ENCODE measurements at regions not wholly inside any gene's neighbourhood (a gene's known extent, or its start where the extent isn't known, plus 50 kb on each side); places are given as distances from the start of the nearest gene placed in this dataset.

- FAIRE-seq, result no peak
These were observed 416.0 kb downstream of the SIPA1L2 start for GRCh38 chr1:232213928-232214327.

GRCh38 chr1:232212253-232212652 is 417.7 kb downstream of the SIPA1L2 start:
- DNase-seq (ENCODE audit: low spot score) (no peak), FAIRE-seq (no peak)

More at GRCh38 chr1:232213928-232214327, 416.0 kb downstream of the SIPA1L2 start:
- no peak for DNase-seq (ENCODE audit: low spot score)

- FAIRE-seq (no peak), DNase-seq (ENCODE audit: low spot score) (no peak)
These were observed 418.8 kb downstream of the SIPA1L2 start for GRCh38 chr1:232211149-232211548.

- DNase-seq (ENCODE audit: low spot score), result no peak
- FAIRE-seq, result no peak
These were observed 420.6 kb downstream of the SIPA1L2 start for GRCh38 chr1:232209357-232209756.

- no peak for DNase-seq (ENCODE audit: low spot score)
- FAIRE-seq, result no peak
These were observed 422.7 kb downstream of the SIPA1L2 start for GRCh38 chr1:232207073-232207866.

- no peak for DNase-seq (ENCODE audit: low spot score)
These were observed 425.7 kb downstream of the SIPA1L2 start for GRCh38 chr1:232204269-232204668.

GRCh38 chr1:232201024-232201423 is 428.9 kb downstream of the SIPA1L2 start:
- no peak for DNase-seq (ENCODE audit: low spot score)
- FAIRE-seq, result no peak

More at GRCh38 chr1:232204269-232204668, 425.7 kb downstream of the SIPA1L2 start:
- FAIRE-seq, result no peak

- DNase-seq (ENCODE audit: low spot score) (no peak), FAIRE-seq (no peak)
These were observed 433.9 kb downstream of the SIPA1L2 start for GRCh38 chr1:232196042-232196441.

GRCh38 chr1:232194424-232194823 is 435.5 kb downstream of the SIPA1L2 start:
- FAIRE-seq, result no peak

GRCh38 chr1:232193451-232193783 is 436.5 kb downstream of the SIPA1L2 start:
- FAIRE-seq, result no peak
- DNase-seq (ENCODE audit: low spot score), result no peak

More at GRCh38 chr1:232194424-232194823, 435.5 kb downstream of the SIPA1L2 start:
- no peak for DNase-seq (ENCODE audit: low spot score)

- FAIRE-seq (no peak), DNase-seq (ENCODE audit: low spot score) (no peak)
These were observed 437.0 kb downstream of the SIPA1L2 start for GRCh38 chr1:232192781-232193450.

GRCh38 chr1:232191560-232191959 is 438.4 kb downstream of the SIPA1L2 start:
- no peak for DNase-seq (ENCODE audit: low spot score)
- no peak for FAIRE-seq

- DNase-seq (ENCODE audit: low spot score), result no peak
- FAIRE-seq, result no peak
These were observed 441.6 kb downstream of the SIPA1L2 start for GRCh38 chr1:232188318-232188717.

- DNase-seq (ENCODE audit: low spot score) (no peak), FAIRE-seq (no peak)
These were observed 443.0 kb downstream of the SIPA1L2 start for GRCh38 chr1:232186931-232187330.

GRCh38 chr1:232184561-232185530 is 445.1 kb downstream of the SIPA1L2 start:
- no peak for FAIRE-seq
- no peak for DNase-seq (ENCODE audit: low spot score)

GRCh38 chr1:232183802-232184201 is 446.1 kb downstream of the SIPA1L2 start:
- no peak for DNase-seq (ENCODE audit: low spot score)
- no peak for FAIRE-seq

GRCh38 chr1:232183266-232183800 is 446.6 kb downstream of the SIPA1L2 start:
- FAIRE-seq, result no peak
- no peak for DNase-seq (ENCODE audit: low spot score)

GRCh38 chr1:232182236-232182635 is 447.7 kb downstream of the SIPA1L2 start:
- FAIRE-seq (no peak), DNase-seq (ENCODE audit: low spot score) (no peak)

GRCh38 chr1:232180779-232181136 is 449.2 kb downstream of the SIPA1L2 start:
- no peak for FAIRE-seq

GRCh38 chr1:232179896-232180778 is 449.8 kb downstream of the SIPA1L2 start:
- FAIRE-seq, result peak; percentile 86
- DNase-seq (ENCODE audit: low spot score), result no peak

More at GRCh38 chr1:232180779-232181136, 449.2 kb downstream of the SIPA1L2 start:
- no peak for DNase-seq (ENCODE audit: low spot score)

Data from urothelium cell line (cell line).